ENCODE measurements at regions not wholly inside any gene's neighbourhood (a gene's known extent, or its start where the extent isn't known, plus 50 kb on each side); places are given as distances from the start of the nearest gene placed in this dataset.

DNA sequence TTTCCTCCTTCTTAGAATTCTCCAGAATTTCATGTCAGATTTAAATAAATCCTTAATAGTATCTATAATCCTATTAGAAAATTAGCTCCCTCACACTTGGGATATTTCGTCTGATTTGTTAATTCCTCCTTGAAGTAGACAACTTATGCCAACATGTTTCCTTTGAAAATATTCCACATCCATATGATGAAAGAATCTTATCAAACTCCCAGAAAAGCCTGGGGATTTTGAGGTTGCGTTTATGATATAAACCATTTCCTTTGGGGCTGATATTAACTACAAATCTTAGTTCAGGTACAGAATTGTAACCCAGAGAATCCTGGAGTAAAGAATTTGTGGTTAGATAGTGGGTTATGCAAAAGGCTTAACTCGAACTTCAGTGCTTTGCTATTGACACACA, 2373.8 kb upstream of the ACO1 start:
- Histone ChIP-seq H3K9me3 (ENCODE audit: control insufficient read depth, low read depth, low read length) (no peaks in the 10 kb centered on the region), H2AFZ (ENCODE audit: control insufficient read depth, low read length) (no peak overlapping the region), H3K27me3 (ENCODE audit: control insufficient read depth, extremely low read depth, insufficient read depth, low read length) (no peaks in the 10 kb centered on the region), H3K9ac (ENCODE audit: control insufficient read depth, extremely low read depth, insufficient read depth, low read length) (no peak overlapping the region), H3K27ac (ENCODE audit: control insufficient read depth, insufficient read depth, low read length) (no peak overlapping the region), H3K4me3 (ENCODE audit: control insufficient read depth in 2 of 3, extremely low read depth in 1 of 3, insufficient read depth in 2 of 3, low read depth in 1 of 3, low read length in 3 of 3) (no peak overlapping the region), H3K4me1 (ENCODE audit: control insufficient read depth, extremely low read depth, insufficient read depth, low read length) (no peaks in the 10 kb centered on the region), H3K36me3 (ENCODE audit: control insufficient read depth in 2 of 2, extremely low read depth in 1 of 2, insufficient read depth in 2 of 2, low read length in 2 of 2) (no peaks in the 10 kb centered on the region), H4K20me1 (ENCODE audit: control insufficient read depth, extremely low read depth, insufficient read depth, low read length) (no peaks in the 10 kb centered on the region), H3K4me2 (ENCODE audit: control insufficient read depth, extremely low read depth, insufficient read depth, low read depth, low read length) (no peak overlapping the region), H3K79me2 (ENCODE audit: control insufficient read depth, insufficient read depth, low read length) (no peaks in the 10 kb centered on the region), H3K9me1 (ENCODE audit: control insufficient read depth, extremely low read depth, insufficient read depth, low read length) (no peaks in the 10 kb centered on the region)
- FAIRE-seq (no peak), DNase-seq (ENCODE audit: low read depth, low spot score) (no peak)
- TF ChIP-seq, protein P1, sequence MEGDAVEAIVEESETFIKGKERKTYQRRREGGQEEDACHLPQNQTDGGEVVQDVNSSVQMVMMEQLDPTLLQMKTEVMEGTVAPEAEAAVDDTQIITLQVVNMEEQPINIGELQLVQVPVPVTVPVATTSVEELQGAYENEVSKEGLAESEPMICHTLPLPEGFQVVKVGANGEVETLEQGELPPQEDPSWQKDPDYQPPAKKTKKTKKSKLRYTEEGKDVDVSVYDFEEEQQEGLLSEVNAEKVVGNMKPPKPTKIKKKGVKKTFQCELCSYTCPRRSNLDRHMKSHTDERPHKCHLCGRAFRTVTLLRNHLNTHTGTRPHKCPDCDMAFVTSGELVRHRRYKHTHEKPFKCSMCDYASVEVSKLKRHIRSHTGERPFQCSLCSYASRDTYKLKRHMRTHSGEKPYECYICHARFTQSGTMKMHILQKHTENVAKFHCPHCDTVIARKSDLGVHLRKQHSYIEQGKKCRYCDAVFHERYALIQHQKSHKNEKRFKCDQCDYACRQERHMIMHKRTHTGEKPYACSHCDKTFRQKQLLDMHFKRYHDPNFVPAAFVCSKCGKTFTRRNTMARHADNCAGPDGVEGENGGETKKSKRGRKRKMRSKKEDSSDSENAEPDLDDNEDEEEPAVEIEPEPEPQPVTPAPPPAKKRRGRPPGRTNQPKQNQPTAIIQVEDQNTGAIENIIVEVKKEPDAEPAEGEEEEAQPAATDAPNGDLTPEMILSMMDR (optimal IDR thresholded peaks at IDR 0.05 in 1 of 3, IDR thresholded peaks at IDR 0.05 in 1 of 3, conservative IDR thresholded peaks at IDR 0.05 in 1 of 3; ENCODE audit: extremely low read depth in 1 of 3, insufficient read depth in 2 of 3, low read length in 3 of 3) = no peak
- no peak for TF ChIP-seq EZH2 (IDR thresholded peaks at IDR 0.05; ENCODE audit: low read length)
- dilution Hi-C loops (cut with MboI; ENCODE audit: extremely low pct_ligation_motif_present, low sequenced_read_pairs) = no loop called here

DNA sequence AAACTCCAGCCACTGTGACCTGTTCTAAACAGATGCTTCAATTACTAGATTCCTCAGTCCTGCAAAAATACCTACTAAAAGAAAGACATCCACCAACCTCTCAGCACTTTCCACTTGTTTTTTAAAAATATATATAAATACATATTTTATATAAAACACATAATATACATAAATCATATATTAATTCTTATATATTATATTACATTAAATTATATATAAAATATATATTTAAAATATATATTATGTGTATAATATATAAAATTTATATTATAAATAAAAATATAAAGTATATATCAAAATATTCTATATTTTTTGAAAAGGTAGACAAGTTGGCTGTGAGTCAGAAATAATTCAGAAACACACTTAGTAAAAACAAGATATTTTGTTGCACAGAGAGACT, 2371.8 kb upstream of the ACO1 start:
- dilution Hi-C loops (cut with MboI; ENCODE audit: extremely low pct_ligation_motif_present, low sequenced_read_pairs) = no loop called here
- TF ChIP-seq, protein P1 (optimal IDR thresholded peaks at IDR 0.05 in 1 of 3, IDR thresholded peaks at IDR 0.05 in 1 of 3, conservative IDR thresholded peaks at IDR 0.05 in 1 of 3; ENCODE audit: extremely low read depth in 1 of 3, insufficient read depth in 2 of 3, low read length in 3 of 3) = no peak
- TF ChIP-seq EZH2 (IDR thresholded peaks at IDR 0.05; ENCODE audit: low read length) = no peak
- Histone ChIP-seq H3K4me1 (ENCODE audit: control insufficient read depth, extremely low read depth, insufficient read depth, low read length) (no peaks in the 10 kb centered on the region), H3K79me2 (ENCODE audit: control insufficient read depth, insufficient read depth, low read length) (no peaks in the 10 kb centered on the region), H4K20me1 (ENCODE audit: control insufficient read depth, extremely low read depth, insufficient read depth, low read length) (no peaks in the 10 kb centered on the region), H3K4me2 (ENCODE audit: control insufficient read depth, extremely low read depth, insufficient read depth, low read depth, low read length) (no peak overlapping the region), H2AFZ (ENCODE audit: control insufficient read depth, low read length) (no peak overlapping the region), H3K9ac (ENCODE audit: control insufficient read depth, extremely low read depth, insufficient read depth, low read length) (no peak overlapping the region), H3K36me3 (ENCODE audit: control insufficient read depth in 2 of 2, extremely low read depth in 1 of 2, insufficient read depth in 2 of 2, low read length in 2 of 2) (no peaks in the 10 kb centered on the region), H3K27me3 (ENCODE audit: control insufficient read depth, extremely low read depth, insufficient read depth, low read length) (no peaks in the 10 kb centered on the region), H3K9me1 (ENCODE audit: control insufficient read depth, extremely low read depth, insufficient read depth, low read length) (no peaks in the 10 kb centered on the region), H3K4me3 (ENCODE audit: control insufficient read depth in 2 of 3, extremely low read depth in 1 of 3, insufficient read depth in 2 of 3, low read depth in 1 of 3, low read length in 3 of 3) (no peak overlapping the region), H3K27ac (ENCODE audit: control insufficient read depth, insufficient read depth, low read length) (no peak overlapping the region), H3K9me3 (ENCODE audit: control insufficient read depth, low read depth, low read length) (no peaks in the 10 kb centered on the region)
- FAIRE-seq (no peak), DNase-seq (ENCODE audit: low read depth, low spot score) (no peak)

All from keratinocyte (primary cell).